SKM-1 (cell line): ENCODE measurements at regions not wholly inside any gene's neighbourhood (a gene's known extent, or its start where the extent isn't known, plus 50 kb on each side); places are given as distances from the start of the nearest gene placed in this dataset.
"Not testable (repeated sequence)": the region's sequence is repeated elsewhere in the genome, so short reads cannot be mapped to it uniquely, and the experiment has no call there.

Experiments
- DNase-seq: peaks from one replicate; lab custom pipeline; 2025; ENCODE audit not compliant: unreplicated experiment; lab: John Stamatoyannopoulos, UW

- no peak for DNase-seq
Measured at GRCh38 chr6:5898563-5898962, 108.2 kb downstream of the NRN1 start.

GRCh38 chr6:5898102-5898501 lies 108.6 kb downstream of the NRN1 start:
- no peak for DNase-seq

DNA sequence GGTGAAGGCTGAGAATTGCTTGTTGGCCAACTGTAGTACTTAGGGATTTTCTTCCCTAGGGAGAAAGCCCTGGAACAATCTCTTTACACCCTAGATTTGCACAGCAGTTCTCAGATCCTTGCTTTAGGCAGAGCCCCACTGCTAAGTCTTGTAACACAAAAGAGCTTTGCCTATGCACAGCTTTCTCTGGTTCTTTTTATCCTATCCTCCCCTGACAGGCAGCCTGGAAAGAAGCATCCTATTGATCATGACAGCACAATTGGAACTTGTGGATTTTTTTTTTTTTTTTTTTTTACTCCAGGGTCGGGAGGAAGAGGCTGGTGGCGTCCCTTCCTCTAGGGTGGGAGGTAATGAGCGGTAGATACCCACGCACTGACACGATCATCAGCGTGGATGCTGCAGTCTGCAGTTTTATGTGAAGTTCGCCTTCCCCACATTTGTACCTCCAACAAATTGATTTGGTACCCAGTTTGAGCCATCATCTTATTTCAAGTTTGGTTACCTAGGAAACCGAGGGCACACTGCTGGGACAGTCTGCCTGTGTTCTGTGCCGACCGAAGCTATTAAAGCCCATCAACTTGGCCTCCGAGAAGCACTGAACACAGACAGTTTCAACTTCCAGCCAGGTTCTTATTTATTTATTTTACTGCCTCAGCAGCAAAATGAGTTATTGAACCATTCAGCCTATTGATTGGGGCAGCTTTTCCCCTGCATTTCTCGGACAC lies 110.1 kb downstream of the NRN1 start:
- no peak for DNase-seq

DNA sequence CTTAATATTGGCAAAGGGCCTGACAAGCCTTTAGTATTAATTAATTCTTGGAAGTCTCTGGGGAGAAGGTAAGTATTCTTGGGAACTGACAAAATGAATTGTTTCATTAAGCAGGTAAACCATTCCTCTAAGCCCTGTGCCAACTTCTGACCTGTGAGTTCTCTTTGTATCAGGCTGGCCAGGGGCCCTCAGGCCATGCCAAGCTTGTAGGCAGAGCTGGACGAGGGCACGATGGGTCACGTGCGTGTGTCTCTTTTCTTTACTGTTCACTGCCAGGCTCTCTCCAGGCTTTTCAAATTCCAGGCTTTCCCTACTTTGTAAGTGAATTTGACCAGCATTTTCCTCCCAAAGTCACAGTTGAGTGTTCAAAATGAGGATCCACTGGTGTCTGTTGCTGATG lies 112.4 kb downstream of the NRN1 start:
- DNase-seq: no peak

- no peak for DNase-seq
Measured at GRCh38 chr6:5893295-5893694, 113.4 kb downstream of the NRN1 start.

GRCh38 chr6:5892669-5893068 lies 114.1 kb downstream of the NRN1 start:
- DNase-seq: no peak

GRCh38 chr6:5878792-5879191 lies 127.9 kb downstream of the NRN1 start:
- DNase-seq: no peak

GRCh38 chr6:5876076-5876475 lies 130.6 kb downstream of the NRN1 start:
- DNase-seq: no peak

GRCh38 chr6:5873976-5874375 lies 132.7 kb downstream of the NRN1 start:
- not testable (repeated sequence) for DNase-seq

DNA sequence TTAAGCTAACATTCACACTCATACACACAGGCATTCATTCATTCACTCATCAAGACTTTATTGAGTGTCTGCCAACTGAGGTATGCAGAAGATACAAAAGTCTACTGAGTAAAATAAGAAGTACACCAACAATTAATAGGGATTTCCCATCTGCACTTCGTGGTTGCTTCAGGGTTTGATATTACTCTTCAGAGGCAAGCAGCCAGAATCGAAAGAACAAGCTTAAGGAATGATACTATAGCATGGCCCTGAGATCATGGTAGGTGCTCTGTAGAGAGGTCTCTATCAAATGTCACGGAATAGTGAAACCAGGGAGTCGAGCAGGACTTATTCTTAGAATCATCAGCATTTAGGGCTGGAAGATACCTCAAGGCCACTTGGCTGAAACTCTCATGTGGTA lies 135.4 kb downstream of the NRN1 start:
- DNase-seq: no peak

- DNase-seq: no peak
Measured at GRCh38 chr6:5869676-5870075, 137.0 kb downstream of the NRN1 start.

- DNase-seq: no peak
Measured at GRCh38 chr6:5869261-5869660, 137.5 kb downstream of the NRN1 start.

GRCh38 chr6:5866547-5867051 lies 140.1 kb downstream of the NRN1 start:
- DNase-seq: no peak

GRCh38 chr6:5865506-5866031 lies 141.2 kb downstream of the NRN1 start:
- DNase-seq: no peak

- no peak for DNase-seq
Measured at GRCh38 chr6:5860849-5861248, 145.9 kb downstream of the NRN1 start.

GRCh38 chr6:5855787-5856470 lies 150.8 kb downstream of the NRN1 start:
- DNase-seq: no peak

DNA sequence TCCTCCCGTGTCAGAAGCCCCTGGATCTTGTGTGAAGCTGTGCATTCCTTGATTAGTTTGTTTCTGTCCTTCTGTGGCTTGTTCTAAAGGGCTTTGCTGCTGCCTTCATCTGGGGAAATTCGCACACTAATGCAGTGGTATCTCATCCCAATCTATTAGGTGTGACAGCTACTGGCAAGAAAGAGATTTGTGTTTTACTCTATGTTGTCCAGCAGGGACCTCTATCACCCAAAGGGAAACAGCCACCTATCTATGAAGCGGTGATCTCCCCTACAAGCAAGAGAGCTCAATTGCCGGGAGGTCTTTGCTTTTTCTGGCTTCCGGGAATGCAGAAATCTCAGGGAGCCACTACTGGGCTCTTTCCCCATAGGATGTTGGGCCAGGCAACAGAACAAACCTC lies 151.8 kb downstream of the NRN1 start:
- no peak for DNase-seq

DNA sequence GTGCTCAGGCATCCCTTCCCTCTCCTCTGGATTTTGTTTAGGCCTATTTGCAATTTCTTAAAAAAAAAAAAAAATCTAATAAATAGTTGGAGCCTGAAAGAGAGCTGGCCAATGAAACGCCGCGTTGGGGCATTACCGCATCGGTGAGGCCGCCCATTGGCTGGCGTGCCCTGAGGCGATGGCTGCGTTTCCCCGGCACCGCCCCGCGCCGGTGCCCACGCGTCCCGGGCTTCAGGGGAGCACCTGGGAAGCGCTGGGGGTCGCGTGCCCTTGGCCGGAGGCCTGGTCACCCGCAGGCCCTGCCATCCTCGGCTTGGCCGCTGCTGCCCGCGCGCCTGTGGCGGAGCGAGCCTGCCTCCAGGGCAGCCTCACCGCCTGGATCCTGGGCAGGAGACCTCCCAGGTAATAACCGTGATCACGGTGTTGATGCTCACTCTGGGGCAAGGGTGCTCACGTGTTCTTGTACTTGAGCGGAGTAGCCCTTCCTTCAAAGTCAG lies 155.4 kb downstream of the NRN1 start:
- no peak for DNase-seq

- no peak for DNase-seq
Measured at GRCh38 chr6:5850848-5851255, 155.9 kb downstream of the NRN1 start.

GRCh38 chr6:5846889-5847288 lies 159.8 kb downstream of the NRN1 start:
- DNase-seq: no peak

DNA sequence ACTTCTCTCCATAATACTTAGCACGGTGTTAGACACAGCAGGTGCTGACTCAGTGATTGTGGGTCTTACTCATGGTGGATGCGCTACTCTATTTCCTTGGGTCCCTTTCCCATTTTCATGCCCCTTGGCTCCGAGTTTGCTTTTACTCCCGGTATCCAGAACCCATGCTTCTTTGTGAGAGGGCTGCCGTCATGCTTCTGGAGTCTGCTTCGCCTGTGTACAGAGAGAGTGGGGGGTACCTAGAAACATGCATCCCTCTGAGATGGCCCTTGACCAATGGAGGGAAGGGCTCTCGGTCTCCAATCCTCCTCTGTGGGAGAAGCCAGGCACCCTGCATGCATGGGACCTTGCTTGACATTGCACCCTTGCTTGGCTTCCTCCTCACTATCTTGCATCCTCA lies 160.4 kb downstream of the NRN1 start:
- DNase-seq: no peak

DNA sequence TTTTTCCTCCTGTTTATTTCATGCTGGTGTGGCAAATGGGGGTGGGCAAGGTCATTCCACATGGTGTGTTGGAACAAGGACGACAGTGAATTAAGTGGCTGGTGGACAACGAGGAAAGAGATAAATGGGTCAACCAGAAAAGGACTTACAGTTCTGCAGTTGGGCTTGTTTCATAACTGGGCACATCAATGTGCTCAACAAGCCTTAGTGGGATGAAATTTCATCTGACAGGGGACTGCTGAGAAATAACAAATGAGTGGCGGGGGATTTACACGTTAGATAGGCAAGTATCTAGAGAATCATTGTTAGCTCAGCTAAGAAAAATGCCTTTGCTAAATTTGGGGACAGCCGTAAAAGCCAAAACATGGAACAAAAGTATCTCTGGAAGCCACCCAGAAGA lies 163.6 kb downstream of the NRN1 start:
- DNase-seq: no peak
